ENCODE measurements at regions not wholly inside any gene's neighbourhood (a gene's known extent, or its start where the extent isn't known, plus 50 kb on each side); places are given as distances from the start of the nearest gene placed in this dataset.

DNA sequence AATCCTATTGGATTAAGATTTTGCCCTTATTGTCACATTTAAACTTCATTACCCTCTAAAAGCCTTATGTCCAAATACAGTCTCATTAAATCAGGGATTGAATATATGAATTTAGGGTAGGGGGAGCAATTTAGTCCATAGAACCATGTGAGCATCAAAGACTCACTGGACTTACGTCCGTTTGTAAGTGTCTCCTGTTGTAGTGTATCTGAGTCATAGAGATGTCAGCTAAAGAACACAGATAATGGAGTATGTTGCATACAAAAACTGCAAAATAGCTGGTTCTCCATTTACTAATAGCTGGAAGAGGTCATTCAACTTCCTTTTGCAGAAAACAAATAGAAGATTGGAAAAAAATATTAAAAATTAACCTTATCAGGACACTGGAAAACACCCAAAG, 599.1 kb upstream of the SOX9 start:
- CTCF ChIA-PET = interaction anchor here (0.7 kb wide), 2 partner anchors 15 to 18 kb away, joined by 3 to 5 read pairs; no protein-coding TSS in a partner anchor
- H3K9ac ChIP-seq (ENCODE audit: low read depth, low read length) = no peak overlapping the region
- H3K4me1 ChIP-seq (ENCODE audit: control insufficient read depth, insufficient read depth, low read length) = no peaks in the 10 kb centered on the region
- H2AFZ ChIP-seq (replicated peaks; ENCODE audit: low read length, poor library complexity) = no peak overlapping the region
- ATAC-seq (ENCODE audit: low read depth) = no peak
- H4K5ac ChIP-seq (ENCODE audit: low read depth, low read length) = no peak overlapping the region
- H2AK9ac ChIP-seq (replicated peaks; ENCODE audit: low read depth, low read length, poor library complexity) = no peak overlapping the region
- no peak overlapping the region for H2BK15ac ChIP-seq (ENCODE audit: low read depth, low read length)
- no peak overlapping the region for H4K91ac ChIP-seq (ENCODE audit: insufficient read depth, low read depth, low read length)
- no peaks in the 10 kb centered on the region for H3K9me3 ChIP-seq (ENCODE audit: control insufficient read depth, insufficient read depth, low read length)
- BruUV-seq (replicated peaks) = no TSS peak
- no peak overlapping the region for H2BK120ac ChIP-seq (ENCODE audit: low read depth, low read length)
- H3K4me2 ChIP-seq (ENCODE audit: low read depth, low read length) = no peak overlapping the region
- no peak overlapping the region for H3K18ac ChIP-seq (ENCODE audit: low read depth, low read length)
- 80% methylated on average over 1 of the region's 2 CpGs; no CpG with 5 or more reads in 1 of the 2 experiments for WGBS, 2 experiments (ENCODE audit: extremely low coverage in 2 of 2, insufficient read length in 1 of 2)
- in situ Hi-C loops (cut with MboI; ENCODE audit: low sequenced_read_pairs) (no loop called here), dilution Hi-C loops (cut with HindIII; ENCODE audit: low sequenced_read_pairs, unreplicated experiment) (no loop called here), intact Hi-C loops (cut with micrococcal nuclease) (no loop called here)
- H3K4me3 ChIP-seq (ENCODE audit: insufficient read depth, low read depth, low read length) = no peak overlapping the region
- H3K27ac ChIP-seq (ENCODE audit: insufficient read depth, low read length) = no peak overlapping the region
- H3K14ac ChIP-seq (replicated peaks; ENCODE audit: low read depth, low read length) = no peak overlapping the region
- H3K27me3 ChIP-seq (ENCODE audit: control insufficient read depth, insufficient read depth, low read length) = no peaks in the 10 kb centered on the region
- H4K20me1 ChIP-seq (ENCODE audit: insufficient read depth, low read length) = no peaks in the 10 kb centered on the region
- no peaks in the 10 kb centered on the region for H3K36me3 ChIP-seq (ENCODE audit: control insufficient read depth, insufficient read depth, low read length)
- no peaks in the 10 kb centered on the region for H3K79me1 ChIP-seq (ENCODE audit: low read depth in 1 of 2, low read length in 2 of 2)
- H3K9me1 ChIP-seq (ENCODE audit: insufficient read depth, low read length) = no peaks in the 10 kb centered on the region
- no peak overlapping the region for H2BK20ac ChIP-seq (ENCODE audit: low read depth, low read length)
- POLR2A ChIA-PET (ENCODE audit: unreplicated experiment) = no interaction called here
- no peak overlapping the region for H3K56ac ChIP-seq (ENCODE audit: extremely low read depth, insufficient read depth, low read length)
- no peak overlapping the region for H2AK5ac ChIP-seq (ENCODE audit: low read depth, low read length)
- no peak overlapping the region for H3K23ac ChIP-seq (ENCODE audit: low read depth, low read length)
- no peak overlapping the region for H2BK5ac ChIP-seq (ENCODE audit: low read depth, low read length, poor library complexity, severe bottlenecking)
- DNase-seq = no peak
- H4K8ac ChIP-seq (ENCODE audit: low read depth in 2 of 2, low read length in 2 of 2) = no peak overlapping the region
- TF ChIP-seq SMC3 (IDR thresholded peaks at IDR 0.05; ENCODE audit: low read depth, low read length) = no peak
- no peak for TF ChIP-seq RAD21 (IDR thresholded peaks at IDR 0.05; ENCODE audit: low read length)
- TF ChIP-seq BHLHE40 (IDR thresholded peaks at IDR 0.05; ENCODE audit: low read depth, low read length) = no peak
- H3K4ac ChIP-seq (ENCODE audit: low read depth, low read length) = no peak overlapping the region

Data from IMR-90 (cell line).